Lung microvascular endothelial cell (primary cell): ENCODE measurements at regions not wholly inside any gene's neighbourhood (a gene's known extent, or its start where the extent isn't known, plus 50 kb on each side); places are given as distances from the start of the nearest gene placed in this dataset.
A peak's percentile ranks its signal among the peaks of the same experiment; 100 is the strongest.

Experiments used
- DNase-seq, 2 donors: peaks; one replicate each; pipeline versions ENCODE4 v3.0.0 to v3.0.0-alpha.2; 2010; ENCODE audit warnings: low read depth in 2 of 2

DNA sequence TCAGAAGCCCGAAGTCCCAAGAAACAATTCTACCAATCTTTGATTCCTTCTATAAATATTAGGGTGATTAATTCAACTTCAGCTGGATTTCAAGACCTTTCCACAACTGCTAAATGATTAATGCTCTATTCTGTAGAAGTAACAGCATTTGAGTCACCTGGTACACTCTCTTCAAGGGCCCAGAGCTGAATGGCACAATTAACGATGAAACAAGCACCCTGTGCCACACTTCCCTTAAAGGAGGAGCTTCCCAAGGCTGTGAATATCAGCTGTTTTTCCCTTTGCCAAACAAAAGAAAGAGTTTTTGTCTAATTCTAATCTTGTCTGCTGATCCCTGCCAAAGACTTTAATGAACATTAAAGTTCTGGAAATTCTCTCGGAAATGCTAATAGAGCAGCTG lies 56.0 kb downstream of the BOD1L2 start:
- no peak for DNase-seq

DNA sequence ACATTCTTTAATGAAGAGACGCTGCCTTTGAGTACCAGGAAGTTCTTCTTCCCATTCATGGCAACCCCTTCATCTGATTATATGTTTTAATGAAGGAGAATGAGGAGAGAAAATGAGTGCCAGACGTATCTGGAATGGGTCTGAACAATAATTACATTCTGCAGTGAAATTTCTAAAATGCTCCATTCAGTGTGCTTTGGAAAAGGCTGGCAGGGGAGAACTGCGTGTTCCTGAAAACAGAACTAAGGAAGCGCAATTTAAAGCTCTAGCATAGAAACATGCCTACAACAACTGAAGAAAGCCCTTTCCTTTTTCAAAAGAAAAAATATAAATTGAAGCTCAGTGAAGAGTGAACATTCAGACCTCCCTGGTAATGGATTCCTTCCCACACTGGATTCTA lies 58.8 kb downstream of the BOD1L2 start:
- no peak for DNase-seq

DNA sequence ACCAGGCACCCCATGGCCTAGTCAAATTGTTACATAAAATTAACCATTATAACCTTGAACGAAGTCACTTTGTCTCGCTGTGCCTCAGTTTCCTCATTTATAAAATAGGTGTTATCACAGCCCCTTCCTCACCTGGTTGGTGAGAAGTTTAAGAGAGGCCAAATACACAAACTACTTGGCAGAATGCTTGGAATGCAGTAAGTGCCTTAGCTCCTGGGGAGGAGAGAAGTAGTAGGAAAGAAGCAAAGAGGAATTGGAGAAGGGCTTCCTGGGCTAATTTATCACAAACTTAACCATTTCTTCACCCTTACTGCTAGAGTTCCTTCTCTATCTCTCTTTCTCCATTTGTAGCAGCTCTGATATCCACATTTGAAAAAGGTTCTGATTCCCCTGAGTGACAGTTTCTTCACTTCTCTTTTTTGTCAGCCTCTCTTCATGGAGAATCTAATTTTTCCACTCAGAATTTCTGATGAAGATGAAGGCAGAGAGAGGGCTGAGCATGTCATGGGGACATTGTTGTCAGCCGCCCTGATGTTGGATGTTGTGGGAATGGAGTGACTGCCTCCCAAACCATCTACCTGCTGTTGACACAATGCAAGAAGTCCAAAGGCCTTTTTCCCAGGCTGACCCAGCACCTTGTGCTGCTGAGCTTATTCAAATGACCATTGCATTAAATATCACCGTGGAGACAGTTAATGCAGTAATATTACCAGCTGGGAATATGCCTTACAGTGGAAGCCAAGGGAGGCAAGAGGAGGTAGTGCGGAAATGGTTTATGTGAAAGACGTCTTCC lies 60.4 kb downstream of the BOD1L2 start:
- no peak for DNase-seq

DNA sequence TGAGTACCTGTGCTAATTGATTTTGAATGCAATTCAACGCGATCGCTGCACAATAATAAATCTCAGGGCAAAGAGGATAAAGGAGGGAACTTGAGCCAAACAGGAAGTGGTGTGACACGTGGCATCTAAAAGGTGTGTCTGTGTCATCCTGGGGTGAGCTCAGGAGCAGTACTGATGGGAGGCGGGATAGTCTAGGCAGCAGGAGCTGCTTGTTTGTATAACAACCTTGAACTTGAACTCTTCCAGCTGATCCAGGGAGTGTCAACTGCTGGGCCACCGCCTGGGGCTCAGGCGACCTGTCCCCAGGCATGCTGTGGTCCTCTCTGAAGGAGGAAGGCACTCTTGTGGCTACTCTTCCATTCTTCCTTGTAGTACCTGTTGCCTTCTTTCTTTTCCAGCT lies 61.2 kb downstream of the BOD1L2 start:
- no peak for DNase-seq

DNA sequence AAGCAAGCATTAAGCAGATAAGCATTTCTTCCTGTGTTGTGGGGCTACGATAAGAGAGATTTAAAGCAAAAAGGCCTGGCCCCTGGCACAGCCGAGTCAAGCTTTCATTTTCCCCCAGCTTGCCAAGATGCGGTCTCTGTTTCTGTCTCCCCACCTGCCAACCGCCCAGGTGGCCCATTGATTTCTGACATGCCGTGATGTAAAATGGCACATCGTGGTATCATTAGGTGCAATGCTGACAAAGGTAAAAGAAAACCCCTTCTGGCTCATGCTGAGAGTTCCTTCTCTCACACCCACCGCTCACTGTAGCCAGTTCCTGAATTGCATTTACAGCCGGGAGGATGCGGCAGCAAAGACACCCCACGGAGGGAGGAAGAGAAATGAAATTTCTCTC lies 62.8 kb downstream of the BOD1L2 start:
- no peak for DNase-seq

DNA sequence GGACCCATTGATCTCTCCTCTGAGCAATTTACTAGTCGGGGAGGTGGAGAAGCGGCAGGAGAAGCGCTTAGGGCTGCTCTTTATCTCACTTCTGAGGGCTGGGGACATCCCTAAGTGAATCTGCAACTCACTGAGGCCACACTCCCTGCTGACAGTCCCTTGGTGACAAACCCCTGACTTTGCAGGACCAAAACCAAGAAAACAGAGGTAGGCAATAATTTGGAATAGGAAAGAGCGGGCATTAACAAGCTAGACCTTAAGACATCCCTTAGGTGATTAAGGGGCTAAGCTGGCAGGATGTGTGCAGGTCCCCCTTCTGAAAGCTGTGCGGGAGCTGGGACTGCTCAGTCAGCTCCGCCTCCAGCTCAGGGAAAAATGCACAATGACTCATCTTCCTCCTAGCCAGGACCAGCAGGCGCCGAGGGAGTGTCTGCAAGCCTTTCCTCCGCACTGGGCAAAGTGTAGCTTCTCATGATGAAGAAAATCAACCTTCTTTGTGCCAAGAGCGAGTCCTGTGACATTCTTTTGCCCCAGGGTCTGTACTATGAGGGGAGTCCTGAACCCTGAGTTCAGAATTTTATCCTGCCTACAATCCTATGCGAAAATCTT lies 63.3 kb downstream of the BOD1L2 start:
- peak; percentile 57 to 76 for DNase-seq

DNA sequence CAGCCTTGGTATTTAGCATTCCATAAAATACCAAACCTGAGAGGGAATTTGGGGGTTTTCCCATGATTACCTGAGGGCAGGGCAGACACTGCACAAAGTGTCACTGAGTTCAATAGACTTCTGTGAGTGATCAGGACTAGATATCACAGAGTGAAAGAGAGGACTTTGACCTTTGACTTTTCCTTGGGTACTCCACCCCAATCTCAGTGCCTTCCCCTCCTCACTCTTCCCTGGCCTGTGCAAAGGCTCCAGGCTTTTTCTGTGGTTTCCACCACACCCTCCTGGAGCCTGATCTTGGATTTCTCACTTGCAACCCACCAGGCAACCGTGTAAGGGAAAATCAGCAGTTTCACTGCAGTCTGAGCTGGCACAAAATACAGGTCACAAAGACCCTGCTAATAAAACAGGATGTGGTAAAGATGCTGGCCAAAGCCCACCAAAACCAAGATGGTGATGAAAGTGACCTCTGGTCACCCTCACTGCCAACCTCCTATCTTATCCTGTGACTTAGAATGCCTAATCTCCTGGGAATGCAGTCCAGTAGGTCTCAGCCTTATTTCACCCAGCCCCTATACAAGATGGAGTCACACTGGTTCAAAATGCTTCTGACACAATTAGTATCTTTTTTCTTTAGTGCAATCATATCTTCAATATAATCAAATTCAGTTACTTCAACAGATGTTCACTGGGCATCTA lies 64.0 kb downstream of the BOD1L2 start:
- DNase-seq = no peak

DNA sequence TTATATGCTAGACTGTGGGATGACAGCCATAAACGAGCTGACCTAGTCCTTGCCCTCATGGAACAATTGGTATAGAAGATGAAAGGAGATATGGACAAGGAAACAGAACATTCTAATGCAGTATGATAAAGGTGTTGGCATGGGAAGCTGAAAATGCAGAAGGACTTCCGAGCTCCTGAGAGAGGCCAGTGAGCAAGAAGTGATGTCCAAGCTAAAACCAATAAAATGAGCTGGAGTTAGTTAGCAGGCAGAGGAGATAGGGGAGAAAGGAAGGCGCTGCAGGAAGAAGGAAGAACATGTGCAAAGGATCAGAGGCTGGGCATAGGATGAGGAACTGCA lies 64.5 kb downstream of the BOD1L2 start:
- DNase-seq = no peak

DNA sequence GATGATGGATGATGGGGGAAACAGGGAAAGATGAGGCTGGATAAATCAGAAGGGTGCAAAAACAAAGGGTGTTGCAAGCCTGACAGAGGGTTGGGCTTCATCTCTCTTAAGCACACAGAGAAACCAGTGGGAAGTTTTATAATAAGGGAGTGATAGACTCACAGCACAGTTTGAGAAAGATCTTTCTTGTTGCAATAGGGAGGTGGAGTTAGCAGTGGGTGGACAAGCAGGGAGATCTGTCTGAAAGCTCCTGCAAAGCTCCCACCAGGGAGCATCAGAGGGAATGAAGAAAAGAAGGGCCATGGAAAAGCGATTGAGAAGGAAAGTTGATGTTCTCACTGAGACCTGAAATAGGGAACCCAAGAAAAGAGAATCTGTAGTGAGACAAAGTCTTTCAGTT lies 64.9 kb downstream of the BOD1L2 start:
- no peak for DNase-seq

DNA sequence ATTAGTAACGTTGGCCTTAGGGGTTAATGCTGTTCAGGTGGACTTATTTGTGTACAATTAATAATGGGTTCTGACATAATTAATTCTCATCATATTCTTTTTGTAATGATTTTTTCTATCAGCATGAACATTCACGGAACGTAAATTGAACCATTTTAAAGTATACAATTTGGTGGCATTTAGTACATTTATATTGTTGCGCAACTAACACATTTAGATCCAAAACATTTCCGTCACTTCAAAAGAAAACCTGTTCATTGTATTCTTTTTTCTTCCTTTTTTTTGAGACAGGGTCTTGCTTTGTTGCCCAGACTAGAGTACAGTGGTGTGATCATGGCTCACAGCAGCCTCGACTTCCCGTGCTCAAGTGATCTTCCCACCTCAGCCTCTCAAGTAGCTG lies 65.8 kb downstream of the BOD1L2 start:
- no peak for DNase-seq

DNA sequence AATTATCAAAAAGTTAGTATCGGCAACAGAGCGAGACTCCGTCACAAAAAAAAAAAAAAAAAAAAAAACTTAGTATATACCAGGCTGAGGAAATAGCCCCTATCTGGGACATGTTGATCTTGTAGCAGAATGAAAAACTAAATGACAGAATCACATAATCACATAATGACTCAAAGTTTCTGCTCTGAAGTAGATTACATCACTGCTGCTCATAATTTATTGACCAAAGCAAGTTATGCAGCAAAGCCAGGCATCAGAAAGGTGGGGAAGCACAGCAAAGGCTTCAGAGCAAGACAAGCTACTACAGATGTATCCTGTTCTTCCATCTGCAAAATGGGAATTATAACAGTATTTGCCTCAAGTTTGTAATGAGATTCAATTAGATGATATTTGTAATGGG lies 68.1 kb downstream of the BOD1L2 start:
- no peak for DNase-seq

DNA sequence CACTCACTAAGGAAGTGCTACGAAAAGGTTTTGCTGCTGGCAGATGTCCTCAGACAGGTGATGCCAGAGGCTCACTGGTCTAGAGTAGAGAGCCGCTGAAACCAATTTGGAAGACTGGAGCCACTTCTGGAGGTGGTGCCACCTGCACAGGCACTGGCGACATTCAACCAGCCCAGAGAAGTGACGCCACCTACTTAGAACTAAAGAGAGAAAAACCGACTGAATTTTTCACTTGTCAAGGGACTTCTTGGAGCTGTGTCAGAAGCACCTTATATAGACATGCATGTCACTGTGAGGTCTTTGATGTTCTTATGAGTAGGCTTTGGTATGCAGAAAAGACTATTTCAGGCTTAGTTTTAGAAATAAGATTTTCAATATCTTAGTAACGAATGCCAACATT lies 71.4 kb downstream of the BOD1L2 start:
- DNase-seq = no peak

DNA sequence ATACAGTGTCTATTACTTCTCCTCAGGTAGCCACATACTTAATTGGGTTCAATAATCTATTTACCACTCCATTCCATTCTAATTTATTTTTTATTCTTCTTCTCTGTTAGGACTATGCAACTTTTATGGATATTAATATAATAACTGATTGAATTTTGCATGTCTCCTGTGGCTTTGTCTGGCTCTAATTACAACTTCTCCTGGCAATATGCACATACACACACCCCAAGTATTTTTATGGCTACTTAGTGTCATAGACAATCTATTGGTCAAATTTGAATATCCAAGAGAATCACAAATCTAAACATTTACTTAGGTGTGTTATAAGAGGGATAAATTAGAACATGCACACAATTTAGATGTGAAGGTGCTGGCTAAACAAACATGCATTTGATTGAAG lies 73.1 kb downstream of the BOD1L2 start:
- no peak for DNase-seq

DNA sequence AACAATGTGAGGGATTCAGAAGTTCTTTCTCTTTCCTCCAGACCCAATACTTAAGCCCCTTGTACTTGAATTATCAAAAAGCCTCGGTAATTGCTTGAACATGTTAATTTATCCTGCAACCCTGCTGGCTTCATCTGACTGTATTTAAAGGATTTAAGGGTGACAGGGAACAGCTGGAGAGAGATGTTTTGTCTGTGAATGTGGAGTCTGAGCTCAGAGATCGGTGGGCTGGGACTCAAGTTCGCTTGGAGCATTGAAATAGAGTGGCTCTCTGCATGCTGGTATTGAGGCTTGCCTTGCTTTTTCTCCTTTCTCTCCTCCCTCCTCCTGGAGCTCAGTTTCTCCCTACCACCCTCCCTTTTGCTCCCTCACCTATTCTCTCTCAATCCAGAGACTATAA lies 73.6 kb downstream of the BOD1L2 start:
- DNase-seq = no peak

DNA sequence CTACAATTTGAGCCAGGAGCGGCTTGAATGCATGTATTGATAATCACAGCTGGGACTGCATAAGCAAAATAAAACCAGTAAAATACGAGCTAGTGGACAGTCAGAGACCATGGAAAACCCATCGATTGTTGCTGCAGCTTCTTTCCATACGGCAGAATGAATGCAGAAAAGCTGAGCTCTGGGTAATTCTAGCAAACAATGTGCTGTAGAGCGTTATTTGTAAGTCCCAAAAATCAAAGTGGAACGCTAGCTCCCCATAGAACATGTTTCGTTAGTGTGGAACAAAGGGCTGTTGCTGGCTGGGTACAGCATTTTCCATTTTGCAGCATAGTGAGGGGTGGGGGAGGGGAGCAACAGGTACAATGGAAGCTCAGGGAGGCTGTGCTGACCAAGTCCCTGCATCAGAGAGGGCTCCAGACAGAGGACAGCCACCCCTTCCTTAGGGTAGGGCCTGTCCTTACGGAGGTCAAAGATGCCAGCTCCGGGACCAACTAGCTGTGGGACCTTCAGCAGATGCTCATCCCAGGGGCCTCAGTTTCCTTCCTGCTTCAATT lies 74.1 kb downstream of the BOD1L2 start:
- no peak for DNase-seq

DNA sequence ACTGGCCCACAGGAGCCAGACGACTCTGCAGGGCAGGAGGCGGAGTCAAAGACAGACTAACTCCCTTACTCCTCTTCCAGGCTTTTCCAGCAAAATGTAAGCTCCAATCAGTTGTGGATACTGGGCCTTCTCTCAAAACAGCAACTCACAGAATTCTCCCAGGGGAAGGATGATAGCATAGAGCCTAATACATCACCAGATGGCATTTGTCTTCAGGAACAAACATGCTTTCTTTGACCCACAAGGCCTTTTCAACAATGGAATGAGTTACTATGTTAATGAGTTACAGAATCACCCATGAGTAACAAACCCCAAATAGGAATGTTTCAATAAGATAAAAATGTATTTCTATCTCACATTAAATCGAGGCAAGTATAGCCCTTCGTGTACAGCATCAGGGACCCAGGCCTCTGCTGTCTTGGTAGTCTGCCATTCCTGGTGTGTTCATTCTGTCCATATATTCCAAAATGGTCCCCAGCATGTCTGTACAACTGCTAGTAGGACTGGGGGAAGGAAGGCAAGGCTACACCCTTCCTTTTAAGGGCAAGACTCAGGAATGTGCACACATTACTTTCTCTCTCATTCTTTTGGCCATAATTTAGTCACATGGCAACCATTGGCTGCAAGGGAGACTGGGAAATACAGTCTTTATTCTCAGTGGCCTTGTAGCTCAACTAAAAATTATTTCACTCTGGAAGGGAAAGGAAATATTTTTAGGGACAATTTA lies 76.4 kb downstream of the BOD1L2 start:
- DNase-seq = no peak

DNA sequence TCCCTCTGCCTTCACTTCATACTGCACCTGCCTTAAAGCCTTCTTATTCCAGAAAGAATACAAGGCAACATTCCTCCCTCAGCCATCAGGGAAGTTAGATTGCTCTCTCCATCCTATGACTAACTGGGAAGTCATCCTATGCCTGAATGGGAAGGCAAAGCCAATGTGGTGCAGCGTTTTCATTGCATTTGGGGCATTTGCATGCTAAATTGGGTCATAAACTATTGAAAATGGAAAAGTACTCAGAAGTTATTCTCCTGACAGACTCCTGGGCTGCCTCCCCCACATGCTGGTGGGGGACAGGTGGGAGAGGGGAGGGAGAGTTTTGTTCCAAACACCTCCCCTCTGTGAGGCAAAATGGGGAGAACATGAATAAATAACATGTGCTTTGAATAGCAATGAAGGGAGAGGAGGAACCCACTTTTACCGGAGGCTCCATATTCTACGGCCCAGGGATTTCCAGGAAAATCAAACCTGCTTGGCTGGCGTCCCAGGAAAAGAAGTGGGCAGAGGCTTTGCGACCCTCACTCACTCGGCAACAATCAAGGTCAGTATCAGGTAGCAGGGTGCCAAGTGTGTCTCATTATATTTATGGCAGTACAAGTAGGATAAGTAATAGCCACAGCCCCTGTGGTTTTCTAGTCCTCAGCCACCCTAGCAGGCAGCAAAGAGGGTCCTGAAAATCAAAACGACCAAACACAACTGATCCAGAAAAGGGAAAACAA lies 84.1 kb downstream of the BOD1L2 start:
- DNase-seq = no peak

DNA sequence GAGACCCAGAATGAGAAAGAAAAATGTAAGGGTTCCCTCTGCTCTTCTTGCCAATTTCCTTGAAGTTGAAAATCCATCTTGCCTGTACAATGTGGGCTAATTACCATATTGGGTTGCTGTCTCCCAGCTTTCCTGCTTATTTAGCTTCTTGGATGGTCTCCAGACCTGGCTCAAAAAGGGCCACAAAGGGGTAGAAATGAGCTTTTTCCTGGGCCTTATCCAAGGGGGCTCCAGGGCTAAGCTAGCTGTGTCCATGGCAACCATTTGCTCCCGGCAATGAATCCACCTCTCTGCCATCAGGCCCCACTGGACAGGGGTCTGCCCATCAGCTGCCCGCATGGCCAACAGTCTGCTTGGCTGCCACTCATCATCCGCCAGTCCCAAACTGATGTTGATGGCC lies 85.0 kb downstream of the BOD1L2 start:
- no peak for DNase-seq

DNA sequence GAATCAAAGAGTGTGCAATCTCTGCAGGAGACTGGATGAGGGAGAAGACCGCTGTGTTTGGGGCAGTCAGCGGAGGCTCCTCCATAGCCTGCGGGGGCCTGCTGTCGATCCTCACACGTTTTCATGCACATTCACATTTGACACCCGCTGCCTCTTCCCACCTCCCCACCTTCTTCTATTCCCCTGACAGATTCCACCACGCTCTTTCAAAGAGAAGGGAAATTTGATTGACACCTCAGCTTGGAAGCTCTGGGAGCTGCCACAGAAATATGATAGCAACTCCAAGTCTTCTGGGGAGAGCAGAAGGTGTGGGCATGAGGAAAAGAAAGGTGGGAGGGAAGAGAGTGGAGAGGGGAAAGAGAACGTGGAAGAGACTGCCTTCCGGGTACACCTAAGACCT lies 87.5 kb downstream of the BOD1L2 start:
- no peak for DNase-seq

DNA sequence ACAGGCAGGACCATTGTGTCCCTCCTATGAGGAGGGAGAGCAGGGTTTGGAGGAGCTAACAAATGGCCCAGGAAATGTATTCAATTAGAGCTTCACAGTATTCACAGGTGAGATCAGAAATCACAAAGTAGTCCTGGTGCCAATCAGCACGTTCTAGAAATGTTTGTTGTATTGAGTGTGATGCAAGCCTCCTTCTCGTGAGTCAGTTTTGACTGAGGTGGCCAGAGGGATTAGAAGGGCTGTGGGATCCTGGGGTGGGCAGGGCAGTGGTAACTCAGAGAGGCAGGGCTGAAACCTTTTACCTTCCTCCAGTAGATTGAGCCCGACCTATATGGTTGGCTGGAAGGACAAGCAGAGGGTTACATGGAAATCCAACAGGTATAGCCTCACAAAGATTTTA lies 95.0 kb downstream of the BOD1L2 start:
- DNase-seq = no peak

DNA sequence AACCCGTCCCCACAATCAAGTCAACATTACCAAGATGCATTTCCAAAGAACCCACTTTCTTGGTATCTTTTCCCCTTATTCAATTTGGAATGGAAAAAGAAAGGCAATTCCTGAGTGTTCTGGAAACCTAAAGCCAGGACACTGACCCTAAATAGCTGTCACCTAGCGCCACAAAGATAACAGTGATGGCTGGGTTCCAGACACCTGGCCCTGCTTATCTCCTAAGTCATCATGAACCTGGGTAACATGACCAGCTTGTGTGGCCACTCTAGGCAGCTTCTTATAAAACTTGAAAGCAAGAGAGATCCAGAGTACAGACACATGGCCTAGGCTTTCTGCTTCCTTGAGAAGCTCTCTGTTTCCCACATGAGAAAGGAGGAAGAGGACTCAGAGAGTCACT lies 95.4 kb downstream of the BOD1L2 start:
- DNase-seq = no peak
